ENCODE measurements at regions not wholly inside any gene's neighbourhood (a gene's known extent, or its start where the extent isn't known, plus 50 kb on each side); places are given as distances from the start of the nearest gene placed in this dataset.

- no peak for TF ChIP-seq MXI1 (conservative IDR thresholded peaks at IDR 0.05; ENCODE audit: poor library complexity, severe bottlenecking)
- TF ChIP-seq SMC3 (conservative IDR thresholded peaks at IDR 0.05; ENCODE audit: poor library complexity): no peak
- no peak for TF ChIP-seq TAF1 (IDR thresholded peaks at IDR 0.05; ENCODE audit: low read depth)
- TF ChIP-seq POLR2AphosphoS5 (IDR thresholded peaks at IDR 0.05): no peak
- TF ChIP-seq REST (IDR thresholded peaks at IDR 0.05; ENCODE audit: borderline replicate concordance): no peak
- TF ChIP-seq EZH2 (IDR thresholded peaks at IDR 0.05; ENCODE audit: borderline replicate concordance, insufficient read depth, low read length, poor library complexity, severe bottlenecking): no peak
- no peak for TF ChIP-seq CTCF (IDR thresholded peaks at IDR 0.05; ENCODE audit: poor library complexity, severe bottlenecking)
- no peak for TF ChIP-seq EP300 (conservative IDR thresholded peaks at IDR 0.05; ENCODE audit: poor library complexity, severe bottlenecking)
- no peak for TF ChIP-seq RAD21 (conservative IDR thresholded peaks at IDR 0.05)
- H3K9me2 ChIP-seq (ENCODE audit: insufficient read depth, low read length): no peaks in the 10 kb centered on the region
- no peaks in the 10 kb centered on the region for H3K27me3 ChIP-seq (ENCODE audit: insufficient read depth, low read depth, low read length)
- no peaks in the 10 kb centered on the region for H3K79me2 ChIP-seq (replicated peaks; ENCODE audit: insufficient read depth, low read length)
- no peak overlapping the region for H3K4me2 ChIP-seq (ENCODE audit: low read length)
- H3K4me3 ChIP-seq (ENCODE audit: low read length): peak overlapping the region; percentile 19
- peak overlapping the region; percentile 21 for H3K27ac ChIP-seq (ENCODE audit: low read length)
- H3K9ac ChIP-seq (ENCODE audit: low read length): no peak overlapping the region
- H2AFZ ChIP-seq (ENCODE audit: low read depth, low read length): no peak overlapping the region
- no peaks in the 10 kb centered on the region for H3K36me3 ChIP-seq (ENCODE audit: insufficient read depth, low read length)
- H3F3A ChIP-seq (ENCODE audit: insufficient read depth, low read length, poor library complexity, severe bottlenecking): no peaks in the 10 kb centered on the region
- H3K9me3 ChIP-seq (ENCODE audit: low read length): no peaks in the 10 kb centered on the region
- no peaks in the 10 kb centered on the region for H4K20me1 ChIP-seq (ENCODE audit: insufficient read depth)
These were observed 136.7 kb upstream of the FBXO33 start for GRCh38 chr14:39568809-39569538.

GRCh38 chr14:39566795-39567194 lies 134.6 kb upstream of the FBXO33 start:
- no peak overlapping the region for H3K9ac ChIP-seq (ENCODE audit: low read length)

More at GRCh38 chr14:39566795-39567194, 134.6 kb upstream of the FBXO33 start:
- no peaks in the 10 kb centered on the region for H3F3A ChIP-seq (ENCODE audit: insufficient read depth, low read length, poor library complexity, severe bottlenecking)
- TF ChIP-seq TAF1 (IDR thresholded peaks at IDR 0.05; ENCODE audit: low read depth) (no peak), SMC3 (conservative IDR thresholded peaks at IDR 0.05; ENCODE audit: poor library complexity) (no peak), REST (IDR thresholded peaks at IDR 0.05; ENCODE audit: borderline replicate concordance) (no peak), CTCF (IDR thresholded peaks at IDR 0.05; ENCODE audit: poor library complexity, severe bottlenecking) (no peak), EP300 (conservative IDR thresholded peaks at IDR 0.05; ENCODE audit: poor library complexity, severe bottlenecking) (no peak), POLR2AphosphoS5 (IDR thresholded peaks at IDR 0.05) (no peak), MXI1 (conservative IDR thresholded peaks at IDR 0.05; ENCODE audit: poor library complexity, severe bottlenecking) (no peak), RAD21 (conservative IDR thresholded peaks at IDR 0.05) (no peak), EZH2 (IDR thresholded peaks at IDR 0.05; ENCODE audit: borderline replicate concordance, insufficient read depth, low read length, poor library complexity, severe bottlenecking) (no peak)
- H3K27ac ChIP-seq (ENCODE audit: low read length): no peak overlapping the region
- no peaks in the 10 kb centered on the region for H3K36me3 ChIP-seq (ENCODE audit: insufficient read depth, low read length)
- no peak overlapping the region for H3K4me3 ChIP-seq (ENCODE audit: low read length)
- H3K27me3 ChIP-seq (ENCODE audit: insufficient read depth, low read depth, low read length): no peaks in the 10 kb centered on the region
- H3K9me3 ChIP-seq (ENCODE audit: low read length): no peaks in the 10 kb centered on the region
- H4K20me1 ChIP-seq (ENCODE audit: insufficient read depth): no peaks in the 10 kb centered on the region
- H3K4me2 ChIP-seq (ENCODE audit: low read length): no peak overlapping the region
- H3K9me2 ChIP-seq (ENCODE audit: insufficient read depth, low read length): no peaks in the 10 kb centered on the region
- no peak overlapping the region for H2AFZ ChIP-seq (ENCODE audit: low read depth, low read length)
- no peaks in the 10 kb centered on the region for H3K79me2 ChIP-seq (replicated peaks; ENCODE audit: insufficient read depth, low read length)

All from neural cell (in vitro differentiated cells).